HUES6 (cell line): ENCODE measurements at regions not wholly inside any gene's neighbourhood (a gene's known extent, or its start where the extent isn't known, plus 50 kb on each side); places are given as distances from the start of the nearest gene placed in this dataset.

ENCODE experiments used
- H3K27ac ChIP-seq: 2 replicates; pipeline ENCODE4 v1.7.0; 2013; ENCODE audit warnings: low read depth, mild to moderate bottlenecking, low read length, inconsistent platforms
- H3K27me3 ChIP-seq: 2 replicates; pipeline ENCODE4 v1.6.1; 2013; ENCODE audit warnings: low read length; ENCODE audit not compliant: control insufficient read depth, insufficient read depth
- H3K36me3 ChIP-seq: 2 replicates; pipeline ENCODE4 v1.6.1; 2013; ENCODE audit warnings: low read length; ENCODE audit not compliant: control insufficient read depth, insufficient read depth
- H3K4me1 ChIP-seq: 2 replicates; pipeline ENCODE4 v1.6.1; 2013; ENCODE audit warnings: low read length; ENCODE audit not compliant: control insufficient read depth, insufficient read depth
- H3K4me3 ChIP-seq: 2 replicates; pipeline ENCODE4 v1.5.1; 2013; ENCODE audit warnings: low read depth, low read length
- H3K9ac ChIP-seq: one replicate; pipeline ENCODE4 v1.6.1; 2013; ENCODE audit warnings: mild to moderate bottlenecking, low read length
- H3K9me3 ChIP-seq: 2 replicates; pipeline ENCODE4 v1.6.1; 2013; ENCODE audit warnings: low read depth, low read length; ENCODE audit not compliant: control insufficient read depth, insufficient read depth

DNA sequence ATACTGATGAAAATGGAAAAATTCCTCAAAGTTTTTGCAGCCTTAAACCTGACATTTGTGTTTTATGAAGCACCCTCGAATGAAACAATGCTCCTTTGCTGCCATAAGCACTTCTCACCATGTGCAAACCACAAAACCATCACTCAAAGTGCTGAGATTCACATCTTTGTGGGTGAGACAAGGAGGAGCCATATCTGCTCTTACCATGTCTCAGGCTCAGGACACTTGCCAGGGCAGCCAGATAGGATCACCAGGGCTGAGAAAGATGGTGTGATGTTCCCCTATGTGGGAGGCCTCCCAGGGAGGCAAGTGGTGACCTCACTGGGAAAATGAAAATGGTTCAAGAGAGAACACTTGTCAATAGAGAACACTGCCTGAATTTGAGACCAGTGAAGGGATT is 120.4 kb downstream of the CCDC34 start:
- no peak overlapping the region for H3K9ac ChIP-seq

DNA sequence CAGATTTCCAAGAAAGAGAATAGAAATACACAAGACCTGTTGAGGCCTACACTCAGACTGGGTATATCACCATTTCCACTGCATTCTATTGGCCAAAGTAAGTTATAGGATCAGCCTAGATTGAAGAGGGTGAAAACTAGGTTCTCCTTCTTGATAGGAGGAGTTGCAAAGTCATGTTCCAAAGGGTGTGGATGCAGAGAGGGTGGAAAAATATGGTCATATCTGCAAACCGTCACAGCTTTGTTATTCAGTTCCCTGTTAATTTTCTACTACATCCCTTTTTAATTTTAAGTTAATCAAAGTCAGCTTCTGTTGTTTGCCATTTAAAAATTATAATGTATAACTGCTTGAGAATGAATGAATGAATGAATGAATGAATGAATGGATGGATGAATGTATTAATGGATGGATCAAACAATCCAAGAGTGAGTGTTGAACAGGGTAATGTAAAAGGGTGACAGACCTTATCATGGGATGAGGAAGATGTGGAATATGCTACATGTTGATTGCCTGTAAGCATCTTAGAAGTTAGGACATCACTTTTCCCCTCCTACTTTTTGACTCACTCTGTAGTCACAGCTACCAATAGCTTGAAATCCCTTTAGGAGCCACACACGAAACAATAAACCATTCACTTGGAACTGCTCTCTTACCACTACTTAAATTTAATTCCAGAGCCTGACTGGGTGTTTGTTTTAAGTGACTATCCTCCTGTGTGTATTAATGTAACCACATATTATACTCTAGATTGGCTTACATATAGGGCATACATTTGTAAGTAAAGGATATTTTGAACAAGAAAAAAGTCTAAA is 121.5 kb downstream of the CCDC34 start:
- H3K9me3 ChIP-seq, result no peaks in the 10 kb centered on the region
- H3K4me3 ChIP-seq, result no peak overlapping the region
- no peak overlapping the region for H3K27ac ChIP-seq
- H3K36me3 ChIP-seq, result no peaks in the 10 kb centered on the region
- H3K9ac ChIP-seq, result no peak overlapping the region
- H3K4me1 ChIP-seq, result peaks cover 17% of the 10 kb centered on the region
- H3K27me3 ChIP-seq, result no peaks in the 10 kb centered on the region

More for the DNA sequence above, 120.4 kb downstream of the CCDC34 start:
- Histone ChIP-seq H3K27ac (no peak overlapping the region), H3K4me1 (peaks cover 24% of the 10 kb centered on the region), H3K9me3 (no peaks in the 10 kb centered on the region), H3K27me3 (no peaks in the 10 kb centered on the region), H3K4me3 (no peak overlapping the region), H3K36me3 (no peaks in the 10 kb centered on the region)

DNA sequence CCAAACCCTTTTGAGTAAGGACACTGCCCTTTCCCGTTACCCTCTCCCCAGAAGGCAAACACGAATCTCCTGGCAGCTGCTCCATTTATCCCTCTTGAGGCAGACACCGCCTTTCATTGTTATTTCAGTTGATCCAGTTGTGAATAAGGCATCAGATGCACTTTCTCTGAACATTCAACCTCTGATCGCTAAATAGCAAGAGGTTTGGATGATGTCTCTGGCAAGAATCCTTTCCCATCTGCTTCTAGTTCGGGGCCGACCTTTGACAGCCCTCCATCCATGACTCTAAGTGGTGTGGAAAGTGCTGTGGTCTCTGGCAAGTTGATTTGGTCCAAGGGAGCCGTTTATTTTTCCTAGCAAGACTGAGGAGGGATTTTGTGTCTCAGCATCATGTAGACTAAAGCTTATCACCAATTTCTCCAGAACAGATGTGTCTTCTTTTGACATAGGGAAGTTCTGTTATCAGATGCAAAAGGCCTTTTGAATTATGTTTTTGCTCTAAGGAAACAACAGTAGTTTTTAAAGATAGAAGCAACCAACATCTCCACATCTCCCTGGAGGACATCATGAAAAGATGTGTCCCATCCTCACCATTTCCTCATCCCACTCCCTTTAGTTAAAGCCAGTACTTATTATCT is 123.6 kb downstream of the CCDC34 start:
- H3K27ac ChIP-seq, result no peak overlapping the region

DNA sequence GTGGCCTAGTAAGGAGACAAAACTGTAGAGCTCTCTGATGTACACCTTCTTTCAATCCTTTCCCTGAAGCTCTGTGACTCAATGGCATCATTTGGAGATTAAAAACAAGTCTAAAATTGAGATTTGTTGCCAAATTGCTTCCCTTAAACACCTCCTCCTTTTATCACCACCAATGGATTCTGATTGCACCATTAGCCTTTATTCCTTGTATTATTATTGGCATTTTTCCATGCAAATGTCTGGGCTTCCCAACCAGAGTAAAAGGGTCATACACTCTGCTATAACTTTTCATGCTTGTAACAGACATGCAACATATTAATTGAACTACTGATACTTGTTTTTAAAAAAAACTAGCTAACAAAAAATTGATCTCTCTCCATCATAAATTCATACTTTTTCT is 124.2 kb downstream of the CCDC34 start:
- Histone ChIP-seq H3K27me3 (no peaks in the 10 kb centered on the region), H3K27ac (no peak overlapping the region), H3K36me3 (no peaks in the 10 kb centered on the region), H3K9me3 (no peaks in the 10 kb centered on the region), H3K4me3 (no peak overlapping the region), H3K9ac (no peak overlapping the region), H3K4me1 (peaks cover 17% of the 10 kb centered on the region)

More for the DNA sequence above, 123.6 kb downstream of the CCDC34 start:
- H3K27me3 ChIP-seq, result no peaks in the 10 kb centered on the region
- H3K36me3 ChIP-seq, result no peaks in the 10 kb centered on the region
- H3K4me3 ChIP-seq, result no peak overlapping the region
- H3K9ac ChIP-seq, result no peak overlapping the region
- no peaks in the 10 kb centered on the region for H3K9me3 ChIP-seq
- H3K4me1 ChIP-seq, result peaks cover 17% of the 10 kb centered on the region

DNA sequence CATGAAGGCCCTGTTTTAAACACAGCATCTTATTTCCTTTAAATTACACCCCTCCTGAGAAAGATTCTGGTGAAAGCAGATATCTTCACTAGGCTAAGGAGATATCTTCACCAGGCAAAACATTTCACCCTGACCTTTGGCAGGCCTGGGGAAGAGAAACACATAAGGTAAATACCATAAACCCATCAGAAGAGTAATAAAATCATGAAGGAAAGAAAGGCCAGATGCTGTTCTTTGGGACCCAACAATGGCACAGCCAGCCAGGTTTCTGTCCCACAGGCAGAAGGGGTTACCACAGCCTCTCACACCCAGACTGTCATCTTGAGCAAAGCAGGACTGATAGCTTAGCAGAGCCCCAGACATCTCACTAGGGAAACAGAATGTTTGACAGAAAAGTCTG is 125.4 kb downstream of the CCDC34 start:
- Histone ChIP-seq H3K27ac (no peak overlapping the region), H3K36me3 (no peaks in the 10 kb centered on the region)

DNA sequence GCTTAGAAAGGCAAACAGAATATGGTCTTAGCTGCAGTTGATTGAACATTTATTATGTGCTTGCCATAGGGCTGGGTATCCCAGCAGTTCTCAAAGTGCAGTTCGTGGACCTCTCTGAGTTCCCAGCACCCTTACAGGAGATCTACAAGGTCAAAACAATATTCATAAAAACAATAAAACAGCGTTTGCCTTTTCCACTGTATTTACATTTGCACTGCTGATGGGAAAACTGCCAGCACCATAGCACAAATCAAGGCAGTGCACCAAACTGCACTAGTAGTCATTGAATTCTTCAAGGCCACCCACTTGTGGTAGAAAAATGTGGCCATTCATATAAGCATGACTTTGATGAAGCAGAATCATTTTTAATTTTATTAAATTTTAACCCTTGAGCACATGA is 128.1 kb downstream of the CCDC34 start:
- Histone ChIP-seq H3K36me3 (no peaks in the 10 kb centered on the region), H3K4me3 (no peak overlapping the region), H3K9me3 (no peaks in the 10 kb centered on the region), H3K4me1 (peaks cover 5% of the 10 kb centered on the region; the same call in 1 of the 2 replicates), H3K27me3 (no peaks in the 10 kb centered on the region), H3K27ac (no peak overlapping the region), H3K9ac (no peak overlapping the region)

More for the DNA sequence above, 125.4 kb downstream of the CCDC34 start:
- peaks cover 6% of the 10 kb centered on the region for H3K4me1 ChIP-seq
- no peak overlapping the region for H3K4me3 ChIP-seq
- H3K9ac ChIP-seq, result no peak overlapping the region
- H3K27me3 ChIP-seq, result no peaks in the 10 kb centered on the region
- no peaks in the 10 kb centered on the region for H3K9me3 ChIP-seq

DNA sequence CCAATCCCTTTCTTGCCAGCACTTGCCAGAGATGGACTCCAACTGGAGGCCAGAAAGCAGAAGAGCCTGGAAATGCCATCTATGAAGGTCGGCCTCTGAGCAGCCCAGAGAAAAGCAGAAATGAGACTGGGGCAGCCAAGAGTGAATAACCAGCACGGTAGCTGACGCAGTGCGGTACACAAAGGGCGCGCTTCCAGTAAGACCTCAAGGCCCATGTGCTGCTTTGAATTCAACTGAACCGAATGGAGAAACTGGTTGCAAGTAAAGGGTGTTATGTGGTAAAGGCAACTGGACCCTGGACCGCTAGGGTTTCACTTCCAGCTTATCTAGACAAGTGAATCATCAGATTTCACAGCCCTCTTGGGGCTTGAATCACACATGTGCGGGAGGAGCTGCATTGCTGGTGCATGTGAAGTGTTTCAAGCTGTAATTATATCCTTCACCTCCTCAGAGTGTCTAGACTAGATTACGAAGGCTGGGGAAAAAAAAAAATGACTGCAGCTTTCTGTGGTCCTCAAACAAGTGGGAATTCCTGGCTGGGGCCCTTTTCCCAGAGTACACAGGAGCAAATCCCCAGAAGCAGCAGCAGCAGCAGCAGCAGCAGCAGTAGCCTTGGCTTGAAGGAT is 128.9 kb downstream of the CCDC34 start:
- Histone ChIP-seq H3K9ac (no peak overlapping the region), H3K9me3 (no peaks in the 10 kb centered on the region), H3K4me3 (no peak overlapping the region), H3K27ac (no peak overlapping the region), H3K36me3 (no peaks in the 10 kb centered on the region), H3K27me3 (no peaks in the 10 kb centered on the region), H3K4me1 (peaks cover 9% of the 10 kb centered on the region)

DNA sequence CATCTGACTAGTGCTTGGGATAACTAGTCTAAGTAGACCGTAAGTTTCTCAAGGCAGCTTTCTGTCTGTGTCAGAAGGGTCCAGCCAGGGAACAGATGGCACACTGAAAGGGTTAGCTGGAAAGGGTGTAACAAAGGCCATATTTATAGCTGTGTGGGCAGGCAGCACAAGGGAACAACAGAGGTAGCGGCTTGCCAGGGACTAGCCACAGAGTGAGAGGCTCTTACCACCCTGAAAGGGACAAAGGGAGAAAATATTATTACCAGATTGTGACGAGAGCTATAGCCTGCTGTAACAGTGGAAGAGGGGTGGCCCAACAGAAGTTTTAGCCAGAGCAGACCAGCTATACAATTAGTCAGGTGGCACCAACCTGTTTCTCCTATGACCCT is 129.4 kb downstream of the CCDC34 start:
- Histone ChIP-seq H3K4me3 (no peak overlapping the region), H3K27me3 (no peaks in the 10 kb centered on the region), H3K36me3 (no peaks in the 10 kb centered on the region), H3K9me3 (no peaks in the 10 kb centered on the region), H3K27ac (no peak overlapping the region), H3K4me1 (peaks cover 14% of the 10 kb centered on the region), H3K9ac (no peak overlapping the region)

DNA sequence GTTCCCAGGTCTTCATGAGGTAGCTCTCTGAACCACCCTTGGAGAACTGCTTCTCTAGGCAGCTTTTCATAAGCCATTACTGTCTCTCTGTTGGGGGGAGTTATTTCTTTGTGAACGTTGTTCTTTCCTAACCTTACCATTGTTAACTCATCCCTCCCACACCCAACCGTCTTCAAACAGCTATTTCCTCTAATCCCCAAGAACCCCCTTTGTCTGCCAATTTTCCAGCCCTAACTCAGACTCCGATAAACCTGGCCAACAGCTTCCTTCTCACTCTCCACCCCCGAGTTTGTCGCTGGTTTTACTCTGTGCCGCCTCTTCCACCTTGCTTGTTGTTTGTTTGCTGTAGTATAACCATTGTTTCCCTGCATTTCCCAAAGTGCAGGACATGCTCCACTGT is 131.5 kb downstream of the CCDC34 start:
- peaks cover 17% of the 10 kb centered on the region for H3K4me1 ChIP-seq
- no peak overlapping the region for H3K4me3 ChIP-seq
- H3K36me3 ChIP-seq, result no peaks in the 10 kb centered on the region
- no peak overlapping the region for H3K9ac ChIP-seq
- no peaks in the 10 kb centered on the region for H3K9me3 ChIP-seq
- no peaks in the 10 kb centered on the region for H3K27me3 ChIP-seq
- H3K27ac ChIP-seq, result no peak overlapping the region

DNA sequence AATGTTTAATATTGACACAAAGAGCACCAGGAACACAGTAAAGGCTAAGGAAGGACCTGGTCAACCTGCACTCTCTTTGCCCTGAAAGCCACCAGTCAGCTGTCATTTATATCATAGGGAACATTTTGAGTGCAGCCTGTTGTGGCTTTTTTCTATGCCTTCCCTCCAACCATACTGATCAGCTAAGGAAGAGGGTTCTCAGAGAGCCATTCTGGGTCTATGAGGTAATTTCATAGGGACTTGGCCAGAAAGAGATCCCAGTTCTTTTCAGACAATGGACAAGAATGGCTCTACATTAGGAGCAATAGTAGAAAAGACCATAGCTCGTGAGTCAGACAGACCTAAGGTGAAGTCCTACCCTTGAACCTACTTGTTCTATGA is 132.8 kb downstream of the CCDC34 start:
- H3K9me3 ChIP-seq, result peaks cover 7% of the 10 kb centered on the region; the same call in 1 of the 2 replicates
- no peak overlapping the region for H3K9ac ChIP-seq
- H3K4me1 ChIP-seq, result peaks cover 17% of the 10 kb centered on the region
- H3K27me3 ChIP-seq, result no peaks in the 10 kb centered on the region
- H3K36me3 ChIP-seq, result no peaks in the 10 kb centered on the region
- no peak overlapping the region for H3K4me3 ChIP-seq
- no peak overlapping the region for H3K27ac ChIP-seq
